H1 (cell line): ENCODE measurements at regions not wholly inside any gene's neighbourhood (a gene's known extent, or its start where the extent isn't known, plus 50 kb on each side); places are given as distances from the start of the nearest gene placed in this dataset.

Experiments used
- CTCF ChIA-PET: fragments of 300-600 bp; sonication (Branson Sonifier 250); formaldehyde crosslinking; loops from one replicate; lab custom pipeline; 2021; ENCODE audit not compliant: partially characterized antibody; lab: Charles Lee
- POLR2A ChIA-PET: fragments of 300-600 bp; sonication (Branson Sonifier 250); formaldehyde crosslinking; loops from one replicate; lab custom pipeline; 2021; ENCODE audit warnings: inconsistent platforms; ENCODE audit not compliant: partially characterized antibody; lab: Charles Lee
- DNase-seq, 2 experiments: peaks; one replicate each; pipeline versions ENCODE4 v3.0.0 to v3.0.0-alpha.2; 2010 to 2022; ENCODE audit warnings: low spot score in 2 of 2, low read depth in 1 of 2, mixed read lengths in 1 of 2
- FAIRE-seq: peaks from 2 replicates; lab custom pipeline; 2011; peaks lifted over from hg19 to GRCh38; lab: Jason Lieb, UNC
- H2AFZ ChIP-seq: 2 replicates; pipeline ENCODE4 v1.8.1; 2012; ENCODE audit warnings: low read length, inconsistent platforms
- H2AK5ac ChIP-seq: 2 replicates; pipeline ENCODE4 v1.6.1; 2013; ENCODE audit warnings: low read depth, low read length
- H2BK120ac ChIP-seq: replicated peaks from 2 replicates; pipeline ENCODE3; 2013; ENCODE audit warnings: low read depth, low read length, inconsistent platforms
- H2BK12ac ChIP-seq: 2 replicates; pipeline ENCODE4 v1.6.1; 2013; ENCODE audit warnings: low read depth, low read length
- H2BK15ac ChIP-seq: 2 replicates; pipeline ENCODE4 v1.6.1; 2013; ENCODE audit warnings: low read length
- H2BK20ac ChIP-seq: 2 replicates; pipeline ENCODE4 v1.6.1; 2013; ENCODE audit warnings: low read length
- H2BK5ac ChIP-seq: 2 replicates; pipeline ENCODE4 v1.6.1; 2013; ENCODE audit warnings: low read depth, low read length
- H3K14ac ChIP-seq: 2 replicates; pipeline ENCODE4 v1.6.1; 2013; ENCODE audit warnings: inconsistent platforms; ENCODE audit not compliant: insufficient read length
- H3K18ac ChIP-seq: 2 replicates; pipeline ENCODE4 v1.6.1; 2013; ENCODE audit warnings: low read length; ENCODE audit errors: extremely low read depth
- H3K23ac ChIP-seq: 2 replicates; pipeline ENCODE4 v1.6.1; 2013; ENCODE audit warnings: inconsistent platforms; ENCODE audit not compliant: insufficient read length
- H3K23me2 ChIP-seq: 2 replicates; pipeline ENCODE4 v1.6.1; 2013; ENCODE audit warnings: low read depth, low read length
- H3K27ac ChIP-seq: 2 replicates; pipeline ENCODE4 v1.6.1; 2011; ENCODE audit warnings: low read depth, low read length, inconsistent platforms
- H3K27me3 ChIP-seq, 4 experiments: replicated peaks in 1 of 4; 1 replicate in 1 of 4; 2 replicates in 3 of 4; pipeline versions ENCODE4 v1.6.1 to v1.8.1; 2011 to 2013; ENCODE audit warnings: low read length in 3 of 4, mild to moderate bottlenecking in 3 of 4, inconsistent platforms in 2 of 4, mixed read lengths in 2 of 4, moderate library complexity in 1 of 4; ENCODE audit not compliant: control insufficient read depth in 3 of 4, insufficient read depth in 3 of 4; ENCODE audit errors: extremely low read depth in 1 of 4
- H3K36me3 ChIP-seq, 4 experiments: 2 replicates each; pipeline versions ENCODE4 v1.6.1 to v1.8.1; 2011 to 2013; ENCODE audit warnings: mild to moderate bottlenecking in 4 of 4, low read length in 3 of 4, moderate library complexity in 2 of 4, control low read depth in 1 of 4, inconsistent platforms in 1 of 4; ENCODE audit not compliant: insufficient read depth in 4 of 4, control insufficient read depth in 2 of 4
- H3K4ac ChIP-seq: replicated peaks from 2 replicates; pipeline ENCODE3; 2013; ENCODE audit warnings: low read length, low read depth, mixed read lengths, inconsistent platforms; ENCODE audit not compliant: insufficient read length
- H3K4me1 ChIP-seq, 4 experiments: replicated peaks in 1 of 4; 1 replicate in 1 of 4; 2 replicates in 3 of 4; pipeline versions ENCODE4 v1.6.1 to v1.8.1; 2011 to 2013; ENCODE audit warnings: low read length in 3 of 4, inconsistent platforms in 2 of 4, mixed read lengths in 1 of 4; ENCODE audit not compliant: insufficient read depth in 4 of 4, control insufficient read depth in 3 of 4
- H3K4me2 ChIP-seq, 2 experiments: 2 replicates each; pipeline versions ENCODE4 v1.6.1 to v1.8.1; 2011 to 2013; ENCODE audit warnings: low read depth in 2 of 2, low read length in 2 of 2, control low read depth in 1 of 2, inconsistent platforms in 1 of 2, mild to moderate bottlenecking in 1 of 2; ENCODE audit not compliant: insufficient read depth in 1 of 2
- H3K4me3 ChIP-seq, 4 experiments: fragments of 200-600, 300-600 bp in 1 of 4; sonication (generic), shearing (Covaris generic), sonication (Bioruptor Twin) in 1 of 4; 2 replicates each; pipeline versions ENCODE4 v1.5.1 to v1.8.1; 2011 to 2016; ENCODE audit warnings: low read length in 4 of 4, low read depth in 3 of 4, control low read depth in 2 of 4, inconsistent platforms in 2 of 4, mild to moderate bottlenecking in 2 of 4, mixed read lengths in 1 of 4, moderate library complexity in 1 of 4; ENCODE audit not compliant: insufficient read depth in 2 of 4; ENCODE audit errors: extremely low read depth in 1 of 4
- H3K56ac ChIP-seq: replicated peaks from 2 replicates; pipeline ENCODE3; 2013; ENCODE audit warnings: low read depth, mild to moderate bottlenecking, mixed read lengths, low read length, inconsistent platforms; ENCODE audit not compliant: insufficient read length
- H3K79me1 ChIP-seq: 2 replicates; pipeline ENCODE4 v1.6.1; 2013; ENCODE audit warnings: low read depth, low read length, control low read depth
- H3K79me2 ChIP-seq, 2 experiments: 2 replicates each; pipeline versions ENCODE4 v1.6.1 to v1.8.1; 2012 to 2013; ENCODE audit warnings: low read length in 2 of 2, mild to moderate bottlenecking in 2 of 2, inconsistent platforms in 1 of 2; ENCODE audit not compliant: insufficient read depth in 2 of 2, control insufficient read depth in 1 of 2
- H3K9ac ChIP-seq, 4 experiments: replicated peaks in 1 of 4; 1 replicate in 1 of 4; 2 replicates in 3 of 4; pipeline versions ENCODE4 v1.6.1 to v1.8.1; 2011 to 2013; ENCODE audit warnings: low read depth in 3 of 4, low read length in 3 of 4, control low read depth in 2 of 4, mild to moderate bottlenecking in 2 of 4, moderate library complexity in 2 of 4, inconsistent platforms in 1 of 4; ENCODE audit errors: extremely low read depth in 1 of 4
- H3K9me3 ChIP-seq, 2 experiments: 2 replicates each; pipeline versions ENCODE4 v1.6.1 to v1.8.1; 2012 to 2013; ENCODE audit warnings: mild to moderate bottlenecking in 2 of 2, moderate library complexity in 2 of 2, control low read depth in 1 of 2, inconsistent platforms in 1 of 2, low read depth in 1 of 2, low read length in 1 of 2, mixed read lengths in 1 of 2; ENCODE audit not compliant: insufficient read depth in 2 of 2
- H4K20me1 ChIP-seq, 2 experiments: replicated peaks in 1 of 2; 2 replicates each; pipeline versions ENCODE3 to v1.8.1; 2011 to 2013; ENCODE audit warnings: inconsistent platforms in 2 of 2, low read length in 2 of 2, mild to moderate bottlenecking in 1 of 2; ENCODE audit not compliant: insufficient read depth in 2 of 2, control insufficient read depth in 1 of 2
- H4K5ac ChIP-seq: 2 replicates; pipeline ENCODE4 v1.6.1; 2013; ENCODE audit warnings: low read length, low read depth, mixed read lengths, inconsistent platforms; ENCODE audit not compliant: insufficient read length
- H4K8ac ChIP-seq: 2 replicates; pipeline ENCODE4 v1.8.0; 2013; ENCODE audit warnings: mild to moderate bottlenecking, moderate library complexity, low read length, inconsistent platforms; ENCODE audit not compliant: insufficient read depth; ENCODE audit errors: extremely low read depth
- H4K91ac ChIP-seq: replicated peaks from 2 replicates; pipeline ENCODE3; 2013; ENCODE audit warnings: low read length, mixed read lengths, inconsistent platforms; ENCODE audit not compliant: insufficient read length
- NRF1 ChIP-seq: IDR thresholded peaks from 2 replicates; pipeline ENCODE4 v1.6.1; 2011; ENCODE audit warnings: mild to moderate bottlenecking, low read depth, low read length, improper control_type of control experiment
- RAD21 ChIP-seq, 2 experiments: IDR thresholded peaks in 1 of 2; conservative IDR thresholded peaks in 1 of 2; 2 replicates each; pipeline ENCODE4 v1.6.1; 2011; ENCODE audit warnings: low read depth in 2 of 2, low read length in 2 of 2, improper control_type of control experiment in 1 of 2, inconsistent platforms in 1 of 2, mild to moderate bottlenecking in 1 of 2, moderate library complexity in 1 of 2
- TAF7 ChIP-seq: optimal IDR thresholded peaks from 2 replicates; pipeline ENCODE3; 2011; ENCODE audit warnings: low read depth, mild to moderate bottlenecking, inconsistent platforms, low read length, moderate library complexity, borderline replicate concordance
- WGBS, 2 experiments: shearing (Covaris generic) in 1 of 2; methylation state at CpG; one replicate each; pipeline versions ENCODE4 v1.1.6 to v1.1.7; 2013 to 2015; ENCODE audit warnings: low lambda C conversion rate in 2 of 2, mixed read lengths in 2 of 2, inconsistent platforms in 1 of 2, low coverage in 1 of 2, missing lambda C conversion rate in 1 of 2; ENCODE audit not compliant: insufficient replicate concordance in 2 of 2, insufficient coverage in 1 of 2, insufficient read length in 1 of 2; ENCODE audit errors: extremely low coverage in 1 of 2, missing lambda C conversion rate in 1 of 2; 5-methylcytosine and 5-hydroxymethylcytosine counted together
- TF ChIP-seq, protein P1 (sequence below), 3 experiments: IDR thresholded peaks; 1 replicate in 2 of 3; 2 replicates in 1 of 3; pipeline versions ENCODE4 v1.5.1 to v1.6.1; 2011; ENCODE audit warnings: low read length in 3 of 3, mild to moderate bottlenecking in 3 of 3, inconsistent platforms in 2 of 3, low read depth in 1 of 3, moderate library complexity in 1 of 3; ENCODE audit not compliant: insufficient read depth in 1 of 3; ENCODE audit errors: control extremely low read depth in 1 of 3

DNA sequence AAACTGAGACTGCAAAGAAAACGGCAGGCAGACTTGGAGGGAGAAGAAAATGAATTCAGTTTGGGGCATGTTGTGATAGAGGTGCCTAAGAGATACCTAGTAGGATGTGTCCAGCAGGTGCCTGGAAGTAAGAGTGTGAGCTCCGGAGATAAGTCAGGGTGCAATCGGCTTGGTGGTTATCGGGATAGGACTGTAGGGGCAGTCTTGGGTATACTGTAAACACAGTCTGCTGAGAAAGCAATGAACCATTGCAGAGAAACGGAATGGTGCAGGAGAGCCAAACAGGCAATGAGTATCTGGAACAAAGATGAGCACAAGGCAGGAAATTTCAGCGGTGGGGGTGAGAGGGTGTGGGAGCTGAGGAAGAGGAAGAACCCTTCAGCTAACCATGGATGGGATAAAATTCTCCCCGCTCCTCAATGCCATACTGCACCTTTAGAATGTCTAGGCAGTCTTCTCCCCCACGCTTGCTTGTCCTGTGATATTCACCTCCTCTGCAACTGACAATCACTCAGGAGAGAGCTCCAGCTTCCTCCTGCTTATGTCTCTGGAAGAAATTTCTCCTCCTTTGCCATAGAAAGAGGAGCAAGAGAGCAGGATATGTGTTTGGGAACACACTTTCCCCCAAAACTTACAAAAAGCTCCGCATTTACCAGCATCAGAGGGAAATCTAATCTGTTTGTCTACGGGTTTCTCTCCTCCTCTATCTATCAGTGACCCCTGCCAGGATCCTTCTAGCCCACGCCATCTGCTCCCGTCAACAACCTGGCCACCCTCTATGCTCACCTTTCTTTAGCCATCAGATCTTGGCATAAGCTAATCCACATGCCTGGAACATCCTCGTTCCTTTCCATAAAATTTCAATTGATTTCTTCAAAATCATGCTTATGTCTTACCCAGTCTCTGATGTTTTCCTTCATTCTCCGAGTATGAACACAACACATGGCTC is 381.7 kb upstream of the JARID2 start:
- Histone ChIP-seq H3K27me3 (no peaks in the 10 kb centered on the region), H2BK5ac (0 out of 2 replicates have a peak overlapping the region, but pooled peaks have one; percentile 28), H3K23ac (no peak overlapping the region), H3K4me2 (no peak overlapping the region), H4K91ac (no peak overlapping the region), H2AK5ac (0 out of 2 replicates have a peak overlapping the region, but pooled peaks have one; percentile 55), H3K18ac (peak overlapping the region; percentile 32; the same call in 1 of the 2 replicates), H2AFZ (no peak overlapping the region), H4K5ac (no peak overlapping the region), H4K20me1 (no peaks in the 10 kb centered on the region), H3K23me2 (0 out of 2 replicates have a peak, but pooled peaks cover 2% of the 10 kb centered on the region), H4K8ac (no peak overlapping the region; the same call in 1 of the 2 replicates), H3K36me3 (no peaks in the 10 kb centered on the region), H2BK120ac (peak overlapping the region; percentile 57), H3K9ac (no peak overlapping the region), H3K14ac (no peak overlapping the region), H3K27ac (no peak overlapping the region), H3K4me1 (peaks cover 0 to 15% (median 9%) of the 10 kb centered on the region in 4 experiments; a peak in 6 of 7 replicates), H2BK15ac (no peak overlapping the region), H3K79me1 (0 out of 2 replicates have a peak, but pooled peaks cover 3% of the 10 kb centered on the region), H3K9me3 (no peaks in the 10 kb centered on the region), H3K4ac (peak overlapping the region; percentile 63)
- POLR2A ChIA-PET, result interaction anchor here (1.1 kb wide), 1 partner anchor 67 kb away, joined by 3 read pairs; no protein-coding TSS in a partner anchor
- 83% methylated on average over 14 of the region's 14 CpGs; no CpG with 5 or more reads in 1 of the 2 experiments for WGBS, 2 experiments
- DNase-seq, result no peak
- TF ChIP-seq TAF7 (no peak), RAD21 (IDR thresholded peaks at IDR 0.05 in 1 of 2, conservative IDR thresholded peaks at IDR 0.05 in 1 of 2; ENCODE audit: low read depth in 2 of 2, low read length in 2 of 2) (peak; percentile 52 to 57), NRF1 (no peak)
- TF ChIP-seq, protein P1, sequence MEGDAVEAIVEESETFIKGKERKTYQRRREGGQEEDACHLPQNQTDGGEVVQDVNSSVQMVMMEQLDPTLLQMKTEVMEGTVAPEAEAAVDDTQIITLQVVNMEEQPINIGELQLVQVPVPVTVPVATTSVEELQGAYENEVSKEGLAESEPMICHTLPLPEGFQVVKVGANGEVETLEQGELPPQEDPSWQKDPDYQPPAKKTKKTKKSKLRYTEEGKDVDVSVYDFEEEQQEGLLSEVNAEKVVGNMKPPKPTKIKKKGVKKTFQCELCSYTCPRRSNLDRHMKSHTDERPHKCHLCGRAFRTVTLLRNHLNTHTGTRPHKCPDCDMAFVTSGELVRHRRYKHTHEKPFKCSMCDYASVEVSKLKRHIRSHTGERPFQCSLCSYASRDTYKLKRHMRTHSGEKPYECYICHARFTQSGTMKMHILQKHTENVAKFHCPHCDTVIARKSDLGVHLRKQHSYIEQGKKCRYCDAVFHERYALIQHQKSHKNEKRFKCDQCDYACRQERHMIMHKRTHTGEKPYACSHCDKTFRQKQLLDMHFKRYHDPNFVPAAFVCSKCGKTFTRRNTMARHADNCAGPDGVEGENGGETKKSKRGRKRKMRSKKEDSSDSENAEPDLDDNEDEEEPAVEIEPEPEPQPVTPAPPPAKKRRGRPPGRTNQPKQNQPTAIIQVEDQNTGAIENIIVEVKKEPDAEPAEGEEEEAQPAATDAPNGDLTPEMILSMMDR (IDR thresholded peaks at IDR 0.05; ENCODE audit: control extremely low read depth in 1 of 3, insufficient read depth in 1 of 3, low read depth in 1 of 3, low read length in 3 of 3), result peak; percentile 14 to 66 (median 33); a peak in 3 of 4 replicates
- TF ChIP-seq, all 59 proteins: peak for 2
- Histone ChIP-seq H3K4me3 (no peak overlapping the region), H2BK20ac (peak overlapping the region; percentile 19; the same call in 1 of the 2 replicates), H3K56ac (no peak overlapping the region), H3K79me2 (no peaks in the 10 kb centered on the region), H2BK12ac (no peak overlapping the region)
- CTCF ChIA-PET, result interaction anchor here (0.6 to 2.2 kb wide), 10 partner anchors 10 to 276 kb away, joined by 3 to 12 read pairs (median 4); no protein-coding TSS in a partner anchor
- peak; percentile 85 for FAIRE-seq
